Endometrium (tissue), 2 donors: ENCODE measurements at regions not wholly inside any gene's neighbourhood (a gene's known extent, or its start where the extent isn't known, plus 50 kb on each side); places are given as distances from the start of the nearest gene placed in this dataset.

Source experiments
- FAIRE-seq: peaks from 2 replicates; lab custom pipeline; 2012; peaks lifted over from hg19 to GRCh38; lab: Jason Lieb, UNC
- donor health status: control.
- donor health status: control.

- FAIRE-seq = no peak
Measured at GRCh38 chr15:94761574-94761973, 530.2 kb downstream of the MCTP2 start.

GRCh38 chr15:94769089-94769488, 537.7 kb downstream of the MCTP2 start:
- no peak for FAIRE-seq

- FAIRE-seq = no peak
Measured at GRCh38 chr15:94770199-94770598, 538.8 kb downstream of the MCTP2 start.

- no peak for FAIRE-seq
Measured at GRCh38 chr15:94777037-94777436, 545.7 kb downstream of the MCTP2 start.

GRCh38 chr15:94778840-94779239, 547.5 kb downstream of the MCTP2 start:
- no peak for FAIRE-seq

GRCh38 chr15:94780166-94780565, 548.8 kb downstream of the MCTP2 start:
- FAIRE-seq = no peak

- FAIRE-seq = no peak
Measured at GRCh38 chr15:94785091-94785490, 553.7 kb downstream of the MCTP2 start.

DNA sequence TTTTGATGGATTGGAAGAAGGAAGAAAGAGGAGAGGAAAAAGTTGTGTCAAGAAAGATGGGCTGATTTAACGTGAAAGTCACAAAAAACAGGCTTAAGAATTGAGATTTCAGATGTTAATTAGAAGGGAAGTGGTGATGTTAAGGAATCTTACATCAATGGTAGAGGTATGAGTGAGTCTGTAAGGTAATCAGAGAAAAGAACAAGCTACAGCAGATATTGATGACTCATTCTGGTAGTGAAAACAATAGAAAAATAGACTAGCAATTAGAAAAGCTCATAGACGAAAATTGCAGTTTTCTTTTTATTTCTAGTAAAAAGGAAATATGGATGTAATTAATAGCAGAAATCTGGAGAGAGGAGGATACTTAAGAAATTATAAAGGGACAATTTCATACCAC, 559.6 kb downstream of the MCTP2 start:
- FAIRE-seq = no peak

- no peak for FAIRE-seq
Measured at GRCh38 chr15:94791510-94791909, 560.1 kb downstream of the MCTP2 start.

DNA sequence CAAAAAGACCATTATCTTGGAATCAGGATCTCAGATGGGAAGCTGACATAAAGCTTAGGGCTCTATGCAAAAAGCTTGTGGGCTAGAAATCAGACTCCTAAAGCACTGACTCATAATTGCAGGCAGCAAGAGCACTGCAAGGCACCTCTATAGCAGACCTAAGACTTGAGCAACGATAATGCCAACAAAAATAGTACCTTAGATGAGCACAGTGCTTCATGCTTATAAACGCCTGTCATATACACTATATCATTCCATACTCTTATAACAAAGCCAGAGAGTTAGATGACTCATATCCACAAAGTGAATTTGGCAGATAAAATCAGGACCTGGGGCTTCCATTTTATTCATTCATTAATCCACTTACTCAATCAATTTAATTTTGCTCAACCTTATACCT, 560.8 kb downstream of the MCTP2 start:
- no peak for FAIRE-seq

- no peak for FAIRE-seq
Measured at GRCh38 chr15:94793207-94793606, 561.8 kb downstream of the MCTP2 start.

DNA sequence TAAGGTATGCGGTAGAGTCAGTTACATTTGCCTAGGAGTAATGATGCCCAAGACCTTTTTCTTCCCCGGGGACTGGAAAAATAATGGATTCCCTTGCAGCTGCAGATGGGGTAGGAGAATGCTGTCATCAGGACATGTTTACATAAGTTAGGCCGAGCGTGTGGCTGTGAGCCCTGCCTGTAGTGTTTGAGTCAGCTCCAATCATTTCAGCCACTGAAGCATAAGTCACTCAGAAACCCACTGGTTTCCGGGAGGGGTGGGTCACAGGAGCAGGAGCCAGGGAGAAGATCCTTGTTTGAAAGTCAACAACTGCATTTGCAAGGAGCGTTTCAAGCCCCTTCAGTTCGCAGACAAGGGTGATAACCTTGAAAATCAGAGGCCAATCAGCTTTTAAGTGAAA, 562.3 kb downstream of the MCTP2 start:
- FAIRE-seq = no peak

GRCh38 chr15:94804613-94805012, 573.3 kb downstream of the MCTP2 start:
- no peak for FAIRE-seq

- FAIRE-seq = no peak
Measured at GRCh38 chr15:94815110-94815731, 583.9 kb downstream of the MCTP2 start.

DNA sequence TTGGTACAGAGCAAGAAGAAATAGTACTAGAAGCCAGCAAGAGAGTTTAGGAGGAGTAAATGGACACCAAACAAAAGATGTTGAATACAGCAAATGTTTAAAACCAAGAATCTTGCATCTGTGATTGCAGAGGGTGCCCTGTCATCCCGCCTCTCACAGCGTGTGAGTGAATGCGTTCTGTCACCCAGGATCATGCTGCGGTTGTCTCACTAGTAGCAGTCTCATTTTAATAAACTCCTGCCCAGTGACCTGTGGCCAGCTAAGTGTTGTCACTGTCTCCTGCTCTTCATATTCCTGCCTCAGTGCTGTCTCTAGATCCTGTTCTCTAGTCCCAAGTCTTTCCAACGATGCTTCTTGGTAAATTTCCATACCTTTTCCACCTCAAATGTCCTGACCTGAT, 584.6 kb downstream of the MCTP2 start:
- no peak for FAIRE-seq

DNA sequence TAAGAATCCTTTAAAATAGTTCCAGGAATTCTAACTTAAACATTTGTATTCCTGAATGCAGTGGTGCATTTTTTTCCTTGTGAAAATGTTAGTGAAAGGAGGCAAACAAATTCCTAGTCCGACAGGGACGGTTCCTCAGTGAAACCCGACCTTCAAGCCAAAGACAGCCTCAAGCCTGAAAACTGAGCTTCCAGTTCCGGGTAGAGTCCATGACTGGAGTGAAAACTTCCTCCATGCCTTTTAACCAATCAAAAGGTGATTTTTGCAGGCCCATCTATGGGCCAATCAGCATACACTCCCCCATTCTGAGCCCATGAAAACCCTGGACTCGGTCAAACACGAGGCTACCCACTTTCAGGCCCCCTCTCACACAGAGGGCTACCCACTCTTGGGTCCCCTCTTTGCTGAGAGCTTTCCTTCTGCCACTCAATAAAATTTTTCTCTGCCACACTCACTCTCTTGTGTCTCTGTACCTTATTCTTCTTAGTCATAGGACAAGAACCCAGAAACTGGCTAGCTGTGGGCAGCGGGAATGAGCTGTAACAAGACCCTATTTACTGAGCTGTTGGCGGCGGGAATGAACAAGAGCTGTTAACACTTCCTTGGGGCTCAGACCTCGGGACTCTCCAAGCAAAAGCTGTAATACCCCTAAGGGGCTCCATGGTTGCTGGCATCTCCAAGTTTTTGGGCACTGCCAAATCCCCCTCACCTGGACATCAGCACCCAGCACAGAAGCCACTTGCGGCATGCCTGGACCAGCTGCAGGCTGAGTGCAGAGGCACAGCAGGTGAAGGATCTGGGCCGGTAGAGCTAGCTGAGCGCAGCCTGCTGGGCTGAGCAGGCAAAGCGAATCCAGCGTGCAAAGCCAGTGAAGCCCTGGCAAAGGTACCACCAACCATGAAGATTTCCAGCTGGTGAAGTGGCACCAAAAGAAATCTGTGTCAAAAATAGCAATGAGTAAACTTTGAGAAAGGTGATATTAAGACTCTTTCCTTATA, 598.8 kb downstream of the MCTP2 start:
- no peak for FAIRE-seq

- no peak for FAIRE-seq
Measured at GRCh38 chr15:94834000-94834399, 602.6 kb downstream of the MCTP2 start.

DNA sequence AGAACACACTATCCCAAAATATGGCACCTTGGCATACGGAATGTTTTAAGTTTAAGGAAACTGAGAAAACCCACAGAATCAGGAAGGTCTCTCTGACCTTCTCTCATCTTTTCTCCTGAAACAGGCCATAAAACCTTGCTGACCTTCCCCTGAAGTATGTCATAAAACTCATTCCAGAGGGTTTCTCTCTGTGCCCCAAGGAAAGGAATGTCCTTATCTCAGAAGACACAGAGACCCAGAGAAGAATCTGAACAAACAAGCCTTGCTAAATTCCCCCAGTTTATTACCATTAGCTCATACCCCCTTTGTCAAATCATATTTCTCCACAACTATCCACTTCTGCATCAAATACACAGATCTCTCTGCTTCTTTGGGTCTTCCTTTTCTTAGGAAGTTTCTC, 603.1 kb downstream of the MCTP2 start:
- FAIRE-seq = no peak

DNA sequence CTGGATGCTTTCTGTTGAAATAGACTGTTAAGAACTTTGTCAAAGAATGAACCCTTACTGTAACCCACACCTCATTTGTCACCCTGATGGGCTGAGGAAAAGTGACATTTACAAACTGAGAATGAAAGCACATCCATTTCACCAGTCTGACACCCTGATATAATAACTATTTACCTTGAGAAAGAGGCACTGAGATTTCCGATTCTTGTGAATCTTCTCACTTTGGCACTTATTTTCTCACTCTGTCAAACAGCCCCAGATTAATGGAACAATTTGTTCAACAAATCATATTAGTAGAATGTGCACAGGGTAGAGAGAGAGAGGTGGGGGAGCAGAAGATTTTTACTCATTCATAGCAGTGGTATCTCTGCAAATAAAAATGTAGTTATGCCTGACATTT, 606.9 kb downstream of the MCTP2 start:
- no peak for FAIRE-seq

DNA sequence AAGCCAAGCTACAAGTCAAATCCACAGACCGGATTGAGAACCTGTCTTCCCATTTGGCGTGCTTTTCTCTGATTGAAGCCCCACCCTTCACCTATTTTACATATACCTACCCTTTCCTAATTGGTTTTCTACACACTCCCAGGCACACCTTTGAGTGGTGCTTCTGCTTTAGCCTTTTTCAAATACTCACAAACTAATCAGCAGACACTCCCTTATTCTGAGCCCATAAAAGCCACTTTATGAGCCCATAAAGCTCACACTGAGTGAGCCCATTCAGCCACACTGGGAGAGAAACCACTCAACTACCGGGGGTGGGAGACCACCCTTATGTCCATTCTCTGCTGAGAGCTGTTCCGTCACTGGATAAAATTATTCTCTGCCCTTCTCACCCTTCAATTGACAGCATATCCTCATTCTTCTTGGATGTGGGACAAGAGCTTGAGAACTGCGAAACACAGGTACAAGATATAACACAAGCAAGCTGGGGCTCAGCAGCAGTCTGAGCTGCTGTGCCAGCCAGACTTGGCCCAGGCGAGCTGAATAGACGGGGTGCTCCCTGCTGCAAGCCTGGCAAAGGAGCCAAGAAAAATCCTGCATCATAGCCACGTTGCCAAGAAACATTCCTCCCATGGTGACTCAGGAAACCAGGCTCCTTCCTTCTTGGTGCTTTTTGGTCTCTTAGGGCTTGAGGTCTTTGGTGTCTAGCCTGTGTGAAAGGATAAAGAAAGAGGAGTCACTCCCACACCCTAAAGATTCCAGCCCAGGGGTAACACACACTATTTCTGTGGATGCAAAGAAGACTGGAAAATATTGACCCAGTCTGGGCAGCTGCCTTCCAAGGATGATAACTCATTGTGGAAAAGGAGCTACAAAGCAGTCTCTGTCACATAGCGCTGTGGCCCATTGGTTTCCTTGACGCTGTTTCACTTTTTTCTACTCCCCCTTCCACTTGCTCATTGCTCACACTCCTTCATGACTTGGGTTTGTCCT, 609.7 kb downstream of the MCTP2 start:
- FAIRE-seq = no peak

- no peak for FAIRE-seq
Measured at GRCh38 chr15:94843060-94843459, 611.7 kb downstream of the MCTP2 start.

- FAIRE-seq = no peak
Measured at GRCh38 chr15:94844198-94844537, 612.8 kb downstream of the MCTP2 start.
